Pancreas (tissue), 10 donors: ENCODE measurements at regions not wholly inside any gene's neighbourhood (a gene's known extent, or its start where the extent isn't known, plus 50 kb on each side); places are given as distances from the start of the nearest gene placed in this dataset.

Experiments
- ATAC-seq, 4 donors: fragments of 200-7000 bp; cut with Tn5 transposase; one replicate each; pipeline versions ENCODE4 v1.8.0 to v1.9.1; 2020; ENCODE audit warnings: mild to moderate bottlenecking in 4 of 4, moderate library complexity in 4 of 4
- DNase-seq, 6 donors: peaks; one replicate each; pipeline ENCODE4 v3.0.0-alpha.2; 2020
- FAIRE-seq: peaks from 2 replicates; lab custom pipeline; 2012; peaks lifted over from hg19 to GRCh38; lab: Jason Lieb, UNC
- H3K27ac ChIP-seq, 4 donors: fragments of 200-600 bp; sonication (generic); 1 replicate in 3 of 4; 2 replicates in 1 of 4; pipeline versions ENCODE4 v1.5.0 to v1.8.0; 2020
- H3K27me3 ChIP-seq, 4 donors: fragments of 200-600 bp; one replicate each; pipeline ENCODE4 v1.8.0; 2021
- H3K36me3 ChIP-seq, 3 donors: fragments of 200-600 bp; sonication (generic) in 1 of 3; one replicate each; pipeline versions ENCODE4 v1.5.0 to v1.8.0; 2020 to 2021
- H3K4me1 ChIP-seq, 3 donors: fragments of 200-600 bp; one replicate each; pipeline ENCODE4 v1.8.0; 2021
- H3K4me3 ChIP-seq, 4 donors: fragments of 200-600 bp; sonication (generic) in 2 of 4; one replicate each; pipeline versions ENCODE4 v1.5.0 to v1.8.0; 2020 to 2021
- H3K9me3 ChIP-seq, 4 donors: fragments of 200-600 bp; one replicate each; pipeline ENCODE4 v1.8.0; 2021
- WGBS, 2 donors: extraction: QIAGEN DNeasy Blood & Tissue Kit; methylation state at CpG; one replicate each; pipeline ENCODE4 v1.1.7; 2013; 5-methylcytosine and 5-hydroxymethylcytosine counted together
- intact Hi-C, 3 donors: fragments of 100-400 bp; cut with DNase I; formaldehyde crosslinking; loops; one replicate each; pipeline versions ENCODE4 v1.11.1 to v1.14.2; 2022
- TF ChIP-seq, protein P1 (sequence below), 4 donors: fragments of 200-600 bp; sonication (generic) in 3 of 4; IDR thresholded peaks; one replicate each; pipeline versions ENCODE4 v1.5.0 to v1.8.0; 2021; ENCODE audit warnings: antibody characterized with exemption in 4 of 4
- donor health status: healthy with polysubstance abuse.
- donor health status: DM: no; HTN: no; CAD: no; lungs with moderate emphysema.
- donor health status: DM: no; HTN: no; CAD: no.
- donor health status: control.
- donor health status: control.
- donor health status: Bipolar disorder and iron deficiency.
- donor health status: DM: yes; HTN: yes; CAD: no.
- donor health status: DM: no; HTN: no; CAD: no.
- donor health status: DM: no; HTN: no; CAD: no.
- donor health status: DM: yes; HTN: yes; CAD: no.

DNA sequence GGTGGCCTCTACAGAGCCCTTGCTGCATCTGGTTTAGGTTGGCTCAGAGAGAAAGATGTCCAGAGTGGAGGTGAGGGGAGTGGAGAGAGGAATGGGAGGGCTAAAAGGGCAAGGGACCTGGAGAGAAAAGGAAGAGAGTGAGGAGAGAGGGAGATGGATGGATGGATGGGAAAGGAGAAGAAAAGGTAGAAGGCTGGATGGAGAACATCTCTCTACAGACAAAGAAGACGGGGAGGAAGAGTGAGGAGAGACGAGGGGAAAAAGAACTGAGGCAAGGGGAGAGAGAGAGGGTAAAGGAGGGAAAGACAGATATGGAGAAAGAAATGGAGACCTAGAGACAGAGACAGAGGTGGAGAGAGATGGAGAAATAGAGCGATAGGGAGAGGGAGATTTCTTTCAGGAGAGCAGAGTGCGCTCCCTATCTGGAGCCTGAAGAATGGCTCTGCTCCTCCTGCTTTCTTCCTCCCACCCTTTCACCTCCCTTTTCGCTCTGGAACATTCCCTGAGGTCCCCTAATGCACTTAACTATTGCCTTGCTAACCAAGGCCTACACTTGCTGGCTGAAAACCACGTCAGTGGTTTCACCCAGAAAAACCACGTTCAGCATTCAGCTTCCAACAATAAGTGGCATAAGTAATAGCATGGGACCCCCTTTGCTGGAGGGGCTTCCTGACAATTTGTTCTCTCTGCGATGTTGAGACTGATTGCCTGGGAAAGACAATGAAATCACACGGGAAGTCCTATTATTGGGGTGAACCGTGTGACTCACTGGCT, 286.3 kb downstream of the CDH26 start:
- TF ChIP-seq, protein P1, sequence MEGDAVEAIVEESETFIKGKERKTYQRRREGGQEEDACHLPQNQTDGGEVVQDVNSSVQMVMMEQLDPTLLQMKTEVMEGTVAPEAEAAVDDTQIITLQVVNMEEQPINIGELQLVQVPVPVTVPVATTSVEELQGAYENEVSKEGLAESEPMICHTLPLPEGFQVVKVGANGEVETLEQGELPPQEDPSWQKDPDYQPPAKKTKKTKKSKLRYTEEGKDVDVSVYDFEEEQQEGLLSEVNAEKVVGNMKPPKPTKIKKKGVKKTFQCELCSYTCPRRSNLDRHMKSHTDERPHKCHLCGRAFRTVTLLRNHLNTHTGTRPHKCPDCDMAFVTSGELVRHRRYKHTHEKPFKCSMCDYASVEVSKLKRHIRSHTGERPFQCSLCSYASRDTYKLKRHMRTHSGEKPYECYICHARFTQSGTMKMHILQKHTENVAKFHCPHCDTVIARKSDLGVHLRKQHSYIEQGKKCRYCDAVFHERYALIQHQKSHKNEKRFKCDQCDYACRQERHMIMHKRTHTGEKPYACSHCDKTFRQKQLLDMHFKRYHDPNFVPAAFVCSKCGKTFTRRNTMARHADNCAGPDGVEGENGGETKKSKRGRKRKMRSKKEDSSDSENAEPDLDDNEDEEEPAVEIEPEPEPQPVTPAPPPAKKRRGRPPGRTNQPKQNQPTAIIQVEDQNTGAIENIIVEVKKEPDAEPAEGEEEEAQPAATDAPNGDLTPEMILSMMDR (IDR thresholded peaks at IDR 0.05): no peak
- H3K27ac ChIP-seq: no peak overlapping the region
- no peak overlapping the region for H3K4me3 ChIP-seq
- ATAC-seq (no peak), FAIRE-seq (no peak), DNase-seq (no peak)
- no peaks in the 10 kb centered on the region for H3K27me3 ChIP-seq
- H3K36me3 ChIP-seq: no peaks in the 10 kb centered on the region
- H3K4me1 ChIP-seq: no peaks in the 10 kb centered on the region
- 61 to 78% methylated on average over 10 of the region's 10 CpGs for WGBS, 2 donors
- H3K9me3 ChIP-seq: no peaks in the 10 kb centered on the region
- intact Hi-C loops: no loop called here

- no peaks in the 10 kb centered on the region for H3K27me3 ChIP-seq
- no peaks in the 10 kb centered on the region for H3K9me3 ChIP-seq
- FAIRE-seq (no peak), DNase-seq (no peak), ATAC-seq (no peak)
- no peak overlapping the region for H3K27ac ChIP-seq
- no peak overlapping the region for H3K4me3 ChIP-seq
- intact Hi-C loops: no loop called here
- no peaks in the 10 kb centered on the region for H3K36me3 ChIP-seq
- WGBS, 2 donors: 76 to 87% methylated on average over 5 of the region's 5 CpGs
- TF ChIP-seq, protein P1 (IDR thresholded peaks at IDR 0.05): no peak
- no peaks in the 10 kb centered on the region for H3K4me1 ChIP-seq
These were observed 288.5 kb downstream of the CDH26 start for GRCh38 chr20:60246751-60247150.

DNA sequence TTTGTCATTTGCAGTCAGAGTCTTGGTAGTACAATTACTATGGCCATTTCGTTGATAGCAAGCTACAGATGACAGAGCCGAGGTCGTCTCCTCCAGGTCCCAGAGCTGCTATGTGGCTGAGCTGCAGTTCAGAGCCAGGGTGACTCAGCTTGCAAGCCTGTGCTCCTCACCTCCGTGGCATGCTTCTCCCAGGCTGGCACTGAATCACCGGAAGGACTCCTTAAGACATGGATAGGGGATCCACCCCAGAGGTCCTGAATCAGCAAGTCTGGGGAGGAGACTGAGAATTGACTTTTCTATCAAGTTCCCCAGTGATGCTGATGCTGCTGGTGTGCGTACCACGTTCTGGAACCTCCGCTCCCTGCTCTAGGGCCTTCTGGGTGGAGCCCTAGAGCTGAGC, 291.2 kb downstream of the CDH26 start:
- Histone ChIP-seq H3K27me3 (no peaks in the 10 kb centered on the region), H3K27ac (no peak overlapping the region), H3K4me1 (no peaks in the 10 kb centered on the region), H3K4me3 (no peak overlapping the region), H3K9me3 (no peaks in the 10 kb centered on the region), H3K36me3 (no peaks in the 10 kb centered on the region)
- WGBS, 2 donors: 59 to 76% methylated on average over 8 of the region's 8 CpGs
- intact Hi-C loops: no loop called here
- TF ChIP-seq, protein P1 (IDR thresholded peaks at IDR 0.05): no peak
- DNase-seq: no peak
- FAIRE-seq: no peak
- no peak for ATAC-seq

- Histone ChIP-seq H3K27me3 (no peaks in the 10 kb centered on the region), H3K27ac (no peak overlapping the region), H3K4me3 (no peak overlapping the region), H3K36me3 (no peaks in the 10 kb centered on the region), H3K9me3 (no peaks in the 10 kb centered on the region), H3K4me1 (no peaks in the 10 kb centered on the region)
- 83 to 95% methylated on average over 5 of the region's 5 CpGs for WGBS, 2 donors
- no peak for DNase-seq
- TF ChIP-seq, protein P1 (IDR thresholded peaks at IDR 0.05): no peak
- FAIRE-seq: no peak
- ATAC-seq: no peak
- intact Hi-C loops: no loop called here
These were observed 292.0 kb downstream of the CDH26 start for GRCh38 chr20:60250251-60250650.

GRCh38 chr20:60252866-60253265, 294.6 kb downstream of the CDH26 start:
- Histone ChIP-seq H3K9me3 (no peaks in the 10 kb centered on the region), H3K4me1 (no peaks in the 10 kb centered on the region), H3K36me3 (no peaks in the 10 kb centered on the region), H3K4me3 (no peak overlapping the region), H3K27me3 (no peaks in the 10 kb centered on the region), H3K27ac (no peak overlapping the region)
- FAIRE-seq (no peak), ATAC-seq (no peak), DNase-seq (no peak)
- WGBS, 2 donors: 53 to 63% methylated on average over 2 of the region's 2 CpGs
- intact Hi-C loops: no loop called here
- TF ChIP-seq, protein P1 (IDR thresholded peaks at IDR 0.05): no peak
